ENCODE measurements at regions not wholly inside any gene's neighbourhood (a gene's known extent, or its start where the extent isn't known, plus 50 kb on each side); places are given as distances from the start of the nearest gene placed in this dataset.
A peak's percentile ranks its signal among the peaks of the same experiment; 100 is the strongest.
"Not testable (repeated sequence)": the region's sequence is repeated elsewhere in the genome, so short reads cannot be mapped to it uniquely, and the experiment has no call there.

DNA sequence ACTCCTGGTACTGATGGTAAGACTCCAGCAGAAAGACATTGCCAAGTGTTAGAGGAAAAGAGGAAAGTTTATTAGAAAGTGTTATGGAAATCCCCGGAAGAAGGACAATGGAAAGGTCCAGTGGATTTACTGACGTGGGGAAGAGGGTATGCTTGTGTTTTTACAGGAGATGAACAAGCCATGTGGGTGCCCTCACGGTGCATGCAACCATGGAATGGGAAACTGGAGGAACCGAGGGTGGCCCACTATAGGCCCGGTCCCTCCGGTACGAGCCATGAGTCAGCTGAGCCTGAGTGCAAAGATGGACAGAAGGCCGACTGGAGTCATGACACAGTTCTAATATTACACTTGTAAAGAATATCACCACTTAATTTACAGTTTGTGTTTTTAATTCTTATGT is 123.3 kb upstream of the ZCCHC13 start:
- no peak for DNase-seq (ENCODE audit: low read depth)

DNA sequence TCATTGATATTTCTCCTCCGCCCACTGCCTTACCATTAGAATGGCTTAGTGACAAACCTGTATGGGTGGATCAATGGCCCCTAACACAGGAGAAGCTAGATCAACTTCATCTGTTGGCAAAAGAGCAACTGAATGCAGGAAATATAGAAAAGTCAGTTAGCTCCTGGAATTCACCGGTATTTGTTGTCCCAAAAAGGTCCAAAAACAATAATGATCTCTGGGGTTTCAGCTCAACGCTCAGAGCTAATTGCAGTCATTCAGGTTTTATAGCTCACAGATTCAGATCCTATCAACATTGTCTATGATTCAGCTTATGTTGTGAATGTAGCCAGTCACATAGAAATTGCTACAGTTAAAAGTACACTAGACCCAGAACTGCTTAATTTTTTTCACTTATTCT is 124.0 kb upstream of the ZCCHC13 start:
- DNase-seq (ENCODE audit: low read depth), result no peak

DNA sequence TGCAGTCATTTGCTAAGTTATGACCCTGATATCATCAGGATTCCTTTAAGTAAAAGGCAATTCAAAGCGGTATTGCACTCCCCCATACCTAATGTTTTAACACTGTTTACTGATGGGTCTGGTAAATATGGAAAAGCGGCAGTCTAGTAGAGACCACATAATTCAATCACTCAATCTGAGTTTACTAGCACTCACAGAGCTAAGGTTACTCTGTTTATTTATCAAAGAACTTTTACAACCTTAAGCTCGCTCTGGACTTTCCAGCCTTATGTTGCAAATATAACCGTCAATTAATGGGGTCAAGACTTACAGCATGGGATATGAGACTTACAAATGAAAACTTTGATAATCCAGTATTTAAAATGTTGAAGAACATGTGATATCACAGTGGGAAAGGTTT is 124.5 kb upstream of the ZCCHC13 start:
- DNase-seq (ENCODE audit: low read depth), result no peak

DNA sequence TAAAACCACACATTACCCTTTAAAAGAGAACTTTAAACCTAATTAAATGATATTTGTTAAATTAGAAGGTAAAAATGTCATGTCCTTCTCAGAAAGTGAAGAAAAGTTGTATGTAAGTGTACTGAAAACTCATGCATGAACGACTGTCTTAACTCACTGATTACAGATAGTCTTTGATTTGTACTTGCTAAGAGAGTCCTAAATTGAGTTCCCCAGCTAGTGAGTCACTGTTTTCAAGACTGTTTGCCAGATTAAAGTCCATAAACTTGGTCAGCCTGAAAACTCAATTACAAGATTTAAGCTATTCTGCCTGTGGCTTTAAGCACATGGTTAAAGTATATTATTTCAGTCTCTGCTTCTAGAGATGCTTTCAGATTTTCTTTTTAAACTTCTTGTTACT is 124.9 kb upstream of the ZCCHC13 start:
- peak; percentile 9 for DNase-seq (ENCODE audit: low read depth)

DNA sequence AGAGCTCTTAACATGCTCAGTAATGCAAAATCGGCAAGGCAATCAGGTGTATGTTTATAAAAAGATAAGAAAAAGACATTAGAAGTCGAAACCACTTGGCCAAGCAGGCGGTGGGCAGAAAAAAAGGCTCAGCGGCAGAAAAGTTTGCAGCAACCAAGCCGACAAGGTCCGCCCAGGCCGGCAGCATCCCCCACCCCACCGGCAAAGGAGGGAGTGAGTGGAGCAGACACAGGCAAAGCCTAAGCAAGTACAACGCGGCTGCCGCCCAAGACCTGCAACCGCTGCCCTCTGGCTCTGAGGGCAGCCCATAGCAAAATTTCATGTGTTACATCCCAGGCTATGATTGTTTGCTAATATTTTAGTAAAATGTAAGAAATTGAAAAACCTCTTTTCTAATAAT is 125.4 kb upstream of the ZCCHC13 start:
- no peak for DNase-seq (ENCODE audit: low read depth)

DNA sequence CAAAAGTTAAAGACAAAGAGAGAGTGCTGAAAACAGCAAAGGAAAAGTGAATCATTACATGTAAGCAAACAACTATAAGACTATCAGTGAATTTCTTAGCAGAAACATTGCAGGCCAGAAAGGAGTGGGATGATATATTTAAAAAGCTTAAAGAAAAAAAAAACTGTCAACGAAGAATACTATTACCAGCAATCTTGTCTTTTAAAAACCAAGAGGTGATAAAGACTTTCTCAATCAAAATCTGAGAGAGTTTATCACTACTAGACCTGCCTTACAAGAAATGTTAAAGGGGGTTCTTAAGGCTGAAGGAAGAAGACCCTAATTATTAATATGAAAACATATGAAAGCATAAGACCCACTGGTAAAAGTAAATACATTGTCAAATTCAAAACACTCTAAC is 132.5 kb upstream of the ZCCHC13 start:
- no peak for DNase-seq (ENCODE audit: low read depth)

DNA sequence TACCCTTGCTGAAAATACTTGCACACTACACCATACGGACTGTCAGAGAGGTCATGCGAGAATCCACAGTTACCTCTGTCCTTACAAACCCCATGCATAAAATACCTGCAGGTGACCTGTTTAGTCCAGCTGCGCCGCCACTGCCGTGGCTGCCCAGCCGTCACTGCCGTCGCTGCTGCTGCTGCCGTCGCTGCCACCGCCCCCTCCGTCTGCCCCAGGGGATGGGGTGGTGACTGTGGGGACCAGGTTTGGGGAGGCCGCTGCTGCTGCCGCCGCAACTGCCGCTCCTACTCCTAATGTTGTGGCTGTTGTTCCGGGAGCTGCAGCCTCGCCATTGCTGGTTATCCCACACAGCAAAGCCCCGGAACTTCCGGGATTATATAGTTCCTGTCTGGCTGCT is 141.8 kb upstream of the ZCCHC13 start:
- DNase-seq (ENCODE audit: low read depth), result no peak

DNA sequence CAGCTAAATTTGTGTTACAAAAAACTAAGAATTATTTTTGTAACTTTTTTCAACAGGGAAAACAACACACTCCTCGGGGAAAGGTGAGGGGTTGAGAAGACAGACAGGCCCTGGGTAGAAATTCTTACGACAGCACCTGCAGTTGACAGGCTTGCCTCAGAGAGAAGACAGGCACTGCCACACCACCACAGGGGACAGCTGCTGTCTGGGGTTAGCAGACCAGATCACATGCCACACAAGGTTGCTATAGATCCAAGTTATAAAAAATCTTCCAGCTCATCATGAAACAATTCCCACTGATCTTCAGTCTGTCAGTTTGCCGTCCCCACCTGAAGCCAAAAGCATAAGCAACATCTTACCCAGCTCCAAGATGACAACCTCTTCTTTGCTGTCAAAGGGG is 143.2 kb upstream of the ZCCHC13 start:
- no peak for DNase-seq (ENCODE audit: low read depth)

DNA sequence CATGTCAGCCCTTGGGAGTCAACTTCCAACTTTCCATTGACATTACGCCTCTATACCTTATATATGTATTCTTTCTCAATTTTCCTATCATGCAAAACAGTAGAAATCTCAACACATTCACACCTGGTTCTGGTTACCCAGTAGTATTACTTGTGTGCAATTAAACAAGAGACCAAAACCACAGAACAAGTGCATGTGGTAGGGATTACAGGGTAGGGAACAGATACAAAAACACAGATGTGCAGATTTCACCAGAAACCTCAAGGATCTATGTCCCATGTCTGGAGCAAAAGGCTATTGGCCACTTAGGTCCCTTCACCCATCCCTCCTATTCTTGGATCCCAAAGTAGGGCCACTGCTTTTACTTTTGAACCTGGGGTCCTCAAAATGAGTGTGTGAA is 143.6 kb upstream of the ZCCHC13 start:
- no peak for DNase-seq (ENCODE audit: low read depth)

DNA sequence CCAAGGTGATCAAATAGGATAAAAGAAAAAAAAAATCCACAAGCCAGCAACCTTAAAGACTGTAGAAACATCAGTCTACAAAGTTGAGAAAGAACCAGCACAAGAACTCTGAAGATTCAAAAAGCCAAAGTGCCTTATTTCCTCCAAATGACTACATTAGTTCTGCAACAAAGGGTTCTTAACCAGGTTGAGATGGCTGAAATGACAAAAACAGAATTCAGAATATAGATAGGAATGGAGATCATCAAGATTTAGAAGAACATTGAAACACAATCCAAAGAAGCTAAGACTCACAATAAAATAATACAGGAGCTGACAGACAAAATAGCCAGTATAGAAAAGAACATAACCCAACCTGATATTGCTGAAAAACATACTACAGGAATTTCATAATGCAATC is 156.5 kb upstream of the ZCCHC13 start:
- DNase-seq (ENCODE audit: low read depth), result no peak

DNA sequence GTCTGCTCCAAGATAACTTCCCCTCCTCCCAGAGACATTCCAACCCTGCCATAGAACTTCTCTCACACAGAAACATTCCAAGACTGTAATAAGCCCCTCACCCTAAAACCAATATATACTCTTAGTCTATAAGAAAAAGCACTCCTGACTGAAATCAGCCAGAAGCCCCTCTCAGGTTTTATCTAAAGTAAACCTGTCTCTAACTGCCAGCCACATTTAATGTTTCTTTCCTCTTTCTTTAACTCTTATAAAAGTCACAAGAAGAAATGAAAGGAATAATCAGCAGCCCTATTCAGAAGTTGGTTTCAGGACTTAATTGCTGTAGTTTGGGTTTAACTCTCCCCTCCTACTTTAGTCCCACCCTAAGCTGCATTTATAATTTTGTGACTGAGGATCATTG is 165.0 kb upstream of the ZCCHC13 start:
- no peak for DNase-seq (ENCODE audit: low read depth)

DNA sequence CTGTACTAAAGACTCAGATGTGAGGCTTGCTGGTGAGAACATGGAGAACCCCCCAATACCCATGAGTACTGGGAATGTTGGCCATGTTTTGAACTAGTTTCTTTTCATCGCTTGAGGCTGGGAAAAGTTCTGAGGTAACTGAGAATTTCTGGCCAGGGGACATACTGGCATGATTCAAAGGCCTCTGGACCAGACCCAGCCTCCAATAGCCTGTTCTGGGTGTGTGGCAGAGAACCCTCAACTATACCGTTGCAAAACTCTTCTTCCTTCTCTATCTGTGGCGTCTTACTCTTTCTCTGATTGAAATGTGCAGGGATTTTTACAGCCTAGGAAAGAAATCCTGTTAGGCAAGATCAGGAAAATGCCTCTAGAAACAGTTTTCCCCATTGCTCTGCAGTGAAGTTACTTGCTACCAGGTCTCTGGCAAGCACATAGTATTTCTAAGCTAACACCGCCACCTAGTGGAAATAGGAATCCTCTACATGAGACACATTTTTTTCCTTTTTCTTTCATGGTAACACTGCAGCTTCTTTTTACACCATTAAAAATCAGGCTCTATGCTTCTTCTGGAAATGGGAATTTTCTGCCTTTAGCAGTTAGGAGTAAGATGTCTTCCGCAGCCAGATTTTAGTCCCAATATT is 170.7 kb upstream of the ZCCHC13 start:
- peak; percentile 67 for DNase-seq (ENCODE audit: low read depth)

DNA sequence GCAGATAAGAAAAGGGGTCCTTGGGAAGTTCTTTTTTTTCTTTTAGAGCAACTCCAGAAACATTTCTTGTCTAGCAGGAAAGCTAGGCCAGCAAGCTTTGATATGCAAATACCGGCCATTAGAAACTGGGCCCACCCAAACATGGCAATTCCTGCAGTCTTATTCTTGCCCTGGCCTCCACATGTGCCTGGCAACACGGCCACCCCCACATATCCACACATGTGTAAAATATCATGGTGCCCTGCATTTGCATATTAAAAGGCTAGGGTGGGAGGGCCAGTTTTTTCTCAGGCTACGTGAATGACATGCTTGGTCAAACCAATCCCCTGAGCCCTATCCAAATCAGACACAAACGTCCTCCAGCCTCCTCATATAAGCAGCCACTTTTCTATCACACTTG is 171.7 kb upstream of the ZCCHC13 start:
- no peak for DNase-seq (ENCODE audit: low read depth)

DNA sequence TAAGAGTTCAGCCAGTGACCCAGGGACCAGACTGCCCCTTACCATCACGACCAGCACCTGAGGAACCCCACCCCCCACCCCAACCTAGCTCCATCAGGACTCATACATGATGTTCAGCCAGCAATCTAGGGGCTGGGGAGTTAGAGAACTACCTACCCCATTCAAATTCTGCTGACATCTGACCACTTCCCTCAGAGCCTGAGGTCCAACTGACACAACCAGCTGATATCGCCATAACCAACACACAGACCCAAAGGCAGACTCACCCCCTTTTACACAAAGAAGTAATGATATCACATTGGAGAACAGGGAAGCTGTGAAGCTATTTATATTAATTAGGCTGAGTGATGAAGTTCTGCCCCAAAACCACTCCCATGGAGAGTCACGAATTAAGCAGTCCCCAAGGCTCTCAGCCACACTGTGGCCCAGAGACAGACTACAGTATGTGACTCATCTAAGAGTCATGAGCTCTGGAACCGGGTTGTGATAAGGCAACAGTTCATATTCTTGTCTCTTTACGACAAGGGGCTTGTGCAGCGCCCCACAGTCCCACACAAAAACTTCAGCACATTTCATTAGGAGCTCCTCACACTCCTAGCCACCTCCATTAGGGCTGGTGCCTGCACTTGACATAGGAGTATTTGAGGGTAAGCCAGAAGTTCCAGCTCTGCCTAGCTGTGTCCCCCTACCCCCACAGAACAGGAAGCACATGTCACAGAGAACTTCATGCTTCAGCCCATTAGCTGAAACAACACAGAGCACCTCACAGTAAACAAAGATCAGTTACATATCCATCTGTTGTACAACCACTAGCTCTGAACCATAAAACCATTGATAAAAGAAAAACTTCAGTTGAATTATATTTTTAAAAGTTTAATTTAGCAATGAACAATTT is 184.7 kb upstream of the ZCCHC13 start:
- no peak for DNase-seq (ENCODE audit: low read depth)

DNA sequence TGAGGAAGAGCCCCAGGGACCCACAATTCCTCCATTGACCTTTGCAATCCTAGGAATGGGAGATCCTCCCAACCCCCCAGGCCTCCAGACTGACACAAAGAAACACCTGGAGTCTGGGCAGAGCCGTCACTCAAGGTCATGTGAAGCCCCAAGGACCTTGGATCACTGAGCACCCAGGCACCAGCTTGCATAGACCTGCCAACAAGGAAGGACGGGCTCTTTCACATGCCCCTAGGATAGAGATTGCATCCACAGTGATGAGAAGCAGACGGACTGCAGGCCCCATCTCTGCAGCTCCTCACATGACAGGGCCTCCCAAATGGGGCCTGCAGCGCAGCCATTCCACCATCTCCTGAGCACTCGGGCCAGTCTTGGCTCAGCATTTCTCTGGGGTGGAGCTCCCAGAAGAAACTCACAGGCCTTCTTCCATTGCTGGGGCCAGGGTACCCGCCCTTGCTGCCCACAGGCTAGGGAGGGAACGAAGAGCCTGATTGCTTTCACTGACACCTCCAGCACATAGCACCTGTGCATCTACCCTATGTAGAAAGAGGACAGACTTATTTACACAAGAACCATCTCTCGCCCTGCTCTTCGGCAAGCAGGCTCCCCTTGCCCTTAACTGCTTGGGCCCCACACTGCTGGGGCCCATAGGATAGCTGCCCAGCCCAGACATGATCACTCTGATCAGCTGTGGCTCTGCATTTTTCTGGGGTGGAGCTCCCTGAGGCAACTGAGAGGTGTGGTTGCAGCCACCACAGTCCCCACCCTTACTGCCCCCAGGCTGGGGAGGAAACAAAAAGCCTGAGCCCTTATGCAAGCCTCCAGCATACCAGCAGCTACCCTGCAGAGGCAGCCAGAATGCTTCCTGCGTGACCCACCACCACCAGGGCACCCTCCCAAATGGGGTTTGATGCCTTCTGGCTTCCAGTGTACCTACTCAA is 185.7 kb upstream of the ZCCHC13 start:
- no peak for DNase-seq (ENCODE audit: low read depth)

DNA sequence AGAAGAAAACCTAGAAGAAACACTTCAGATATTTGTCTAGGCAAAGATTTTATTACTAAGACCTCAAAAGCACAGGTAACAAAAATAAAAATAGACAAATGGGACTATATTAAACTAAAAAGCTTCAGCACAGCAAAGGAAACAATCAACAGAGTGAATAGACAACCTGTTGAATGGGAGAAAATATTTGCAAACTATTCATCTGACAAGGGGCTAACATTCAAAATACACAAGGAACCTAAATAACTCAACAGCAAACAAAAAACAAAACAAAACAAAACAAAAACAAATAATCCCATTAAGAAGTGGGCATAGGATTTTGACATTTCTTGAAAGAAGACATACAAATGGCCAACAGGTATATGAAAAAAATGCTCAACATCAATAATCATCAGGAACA is 192.7 kb upstream of the ZCCHC13 start:
- no peak for DNase-seq (ENCODE audit: low read depth)

DNA sequence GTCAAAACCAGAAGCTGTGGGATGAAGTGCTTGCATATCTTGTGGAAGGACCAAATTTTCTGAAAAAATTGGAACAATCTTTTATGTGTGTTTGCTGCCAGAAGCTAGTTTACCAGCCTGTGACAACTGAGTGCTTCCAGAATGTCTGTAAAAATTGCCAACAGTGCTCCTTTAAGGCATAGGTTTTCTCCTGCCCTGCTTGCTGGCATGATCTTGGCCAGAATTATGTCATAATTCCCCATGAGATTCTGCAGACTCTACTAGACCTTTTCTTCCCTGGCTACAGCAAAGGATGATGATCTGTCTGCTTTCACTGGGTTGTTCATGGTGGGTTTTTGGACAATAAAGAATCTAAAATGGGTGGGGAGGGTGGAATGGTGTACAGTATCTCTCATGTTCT is 196.3 kb upstream of the ZCCHC13 start:
- no peak for DNase-seq (ENCODE audit: low read depth)

DNA sequence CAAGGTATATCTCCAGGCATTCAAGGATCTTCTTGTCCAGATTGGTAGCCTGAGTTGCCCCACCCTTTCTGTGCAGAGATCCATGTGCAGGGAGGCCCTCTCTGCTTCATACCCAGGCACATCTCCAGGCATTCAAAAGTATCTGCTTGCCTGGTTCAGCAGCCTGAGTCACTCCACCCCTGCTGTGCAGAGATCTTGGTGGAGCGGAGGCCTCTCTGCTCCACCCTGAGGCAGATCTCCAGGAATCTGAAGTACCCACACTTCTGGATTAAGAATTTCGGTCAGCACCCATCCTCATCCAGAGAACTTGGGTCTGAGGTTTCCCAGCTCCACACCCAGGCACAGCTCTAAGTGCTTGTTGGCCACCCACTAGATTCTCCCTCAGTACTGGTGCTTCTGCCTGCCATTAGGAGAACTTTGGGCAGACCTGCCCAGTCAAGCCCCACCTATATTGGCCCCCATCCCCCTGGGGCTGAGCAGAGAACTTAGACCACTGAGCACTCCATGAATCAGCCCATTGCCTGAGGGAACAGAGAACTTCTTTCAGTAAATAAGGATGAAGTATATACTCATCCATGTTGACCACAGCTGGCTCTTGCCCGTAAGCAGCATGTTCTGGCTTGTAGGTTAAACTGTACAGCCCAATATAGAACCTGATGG is 199.5 kb upstream of the ZCCHC13 start:
- no peak for DNase-seq (ENCODE audit: low read depth)

DNA sequence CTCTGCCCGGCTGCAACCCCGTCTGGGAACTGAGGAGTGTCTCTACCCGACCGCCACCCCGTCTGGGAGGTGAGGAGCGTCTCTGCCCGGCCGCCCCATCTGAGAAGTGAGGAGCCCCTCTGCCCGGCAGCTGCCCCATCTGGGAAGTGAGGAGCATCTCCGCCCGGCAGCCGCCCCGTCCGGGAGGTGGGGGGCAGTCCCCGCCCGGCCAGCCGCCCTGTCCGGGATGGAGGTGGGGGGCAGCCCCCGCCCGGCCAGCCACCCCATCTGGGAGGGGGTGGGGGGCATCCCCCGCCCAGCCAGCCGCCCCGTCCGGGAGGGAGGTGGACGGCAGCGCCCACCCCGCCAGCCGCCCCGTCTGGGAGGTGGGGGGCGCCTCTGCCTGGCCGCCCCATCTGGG is 205.6 kb upstream of the ZCCHC13 start:
- not testable (repeated sequence) for DNase-seq (ENCODE audit: low read depth)

DNA sequence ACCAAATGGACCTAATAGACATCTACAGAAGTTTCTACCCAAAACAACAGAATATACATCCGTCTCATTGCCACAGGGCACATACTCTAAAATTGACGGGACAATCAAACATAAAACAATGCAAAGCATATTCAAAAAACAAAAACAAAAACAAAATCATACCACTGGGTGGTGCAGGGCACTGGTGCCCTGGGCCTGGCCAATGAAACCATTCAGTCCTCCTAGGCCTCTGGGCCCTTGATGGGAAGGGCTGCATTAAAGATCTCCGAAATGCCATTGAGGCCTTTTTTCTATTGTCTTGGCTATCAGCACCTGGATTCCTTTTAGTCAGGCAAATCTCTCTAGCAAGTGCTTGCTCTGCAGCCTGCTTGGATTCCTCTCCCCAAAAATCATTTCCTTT is 213.9 kb upstream of the ZCCHC13 start:
- no peak for DNase-seq (ENCODE audit: low read depth)

DNA sequence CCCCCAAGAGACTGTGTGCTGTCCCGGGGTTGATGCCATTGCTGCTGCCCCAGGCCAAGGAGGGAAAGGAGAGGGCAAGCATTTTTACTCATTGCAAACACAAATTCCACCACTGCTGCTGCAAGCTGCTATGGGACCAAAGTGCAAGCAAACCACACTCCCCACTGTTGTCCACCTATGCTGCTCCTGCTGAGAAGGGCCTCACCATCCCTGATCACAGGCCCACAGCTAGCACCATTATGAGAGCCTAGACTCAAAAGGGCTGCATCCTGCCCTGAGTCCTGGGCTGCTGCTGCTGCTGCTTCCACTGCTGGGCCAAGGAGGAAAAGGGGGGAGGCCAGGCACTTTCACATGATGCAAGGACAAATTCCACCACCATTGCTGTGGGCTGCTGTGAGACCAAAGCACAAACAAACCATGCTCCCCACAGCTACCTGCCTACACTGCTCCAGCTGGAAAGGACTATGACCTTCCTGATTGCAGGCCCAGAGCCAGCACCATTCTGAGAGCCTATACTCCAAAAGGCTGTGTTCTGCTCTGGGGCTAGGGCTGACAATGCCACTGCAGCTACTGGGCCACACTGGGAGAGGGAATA is 218.2 kb upstream of the ZCCHC13 start:
- DNase-seq (ENCODE audit: low read depth), result no peak

DNA sequence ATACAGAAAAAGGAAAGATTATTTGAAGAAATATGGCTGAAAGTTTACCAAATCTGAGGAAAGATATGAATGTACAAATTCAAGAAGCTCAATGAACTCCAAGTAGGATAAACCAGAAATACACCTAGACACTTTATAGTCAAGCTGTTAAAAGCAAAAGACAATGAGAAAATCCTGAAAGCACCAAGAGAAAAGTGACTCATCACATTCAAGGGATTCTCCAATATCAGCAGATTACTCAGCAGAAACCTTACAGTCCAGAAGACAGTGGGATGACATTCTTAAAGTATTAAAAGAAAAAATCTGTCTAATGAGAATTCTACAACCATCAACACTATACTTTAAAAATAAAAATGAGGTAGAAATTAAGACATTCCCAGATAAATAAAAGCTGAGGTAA is 223.8 kb upstream of the ZCCHC13 start:
- no peak for DNase-seq (ENCODE audit: low read depth)

All from fibroblast of the conjunctiva (primary cell).